A549 (cell line): ENCODE measurements at regions not wholly inside any gene's neighbourhood (a gene's known extent, or its start where the extent isn't known, plus 50 kb on each side); places are given as distances from the start of the nearest gene placed in this dataset.

Experiments used
- ATAC-seq, 2 experiments: fragments of 200-7000 bp in 1 of 2; fragments of >200 bp in 1 of 2; cut with Nextera tagmentation in 1 of 2; cut with Tn5 transposase in 1 of 2; 3 replicates each; pipeline versions ENCODE4 v1.8.0 to v1.9.1; 2018 to 2020; ENCODE audit warnings: mild to moderate bottlenecking in 1 of 2, moderate library complexity in 1 of 2
- CTCF ChIA-PET: fragments of 300-600 bp; sonication (Branson Sonifier 250); formaldehyde crosslinking; extraction: SDS; loops from one replicate; lab custom pipeline; 2021; ENCODE audit warnings: antibody characterized with exemption, inconsistent platforms; lab: Yijun Ruan, JAX
- POLR2A ChIA-PET: fragments of 350-600 bp; formaldehyde crosslinking; extraction: SDS; loops from one replicate; lab custom pipeline; 2021; ENCODE audit warnings: antibody characterized with exemption, inconsistent platforms; lab: Yijun Ruan, JAX
- DNase-seq, 2 experiments: peaks; one replicate each; pipeline versions ENCODE4 v3.0.0 to v3.0.0-alpha.2; 2011 to 2016; ENCODE audit warnings: low read depth in 1 of 2, low spot score in 1 of 2
- FAIRE-seq: peaks from 2 replicates; lab custom pipeline; 2011; peaks lifted over from hg19 to GRCh38; lab: Jason Lieb, UNC
- H3K27ac ChIP-seq, 2 experiments: fragments of >200 bp; sonication (Bioruptor Twin); formaldehyde crosslinking; 3 replicates each; pipeline ENCODE4 v1.5.1; 2016 to 2017
- H3K4me1 ChIP-seq: fragments of >200 bp; sonication (Bioruptor Twin); formaldehyde crosslinking; 3 replicates; pipeline ENCODE4 v1.6.1; 2016
- H3K4me2 ChIP-seq: fragments of >200 bp; sonication (Bioruptor Twin); formaldehyde crosslinking; 3 replicates; pipeline ENCODE4 v1.6.1; 2016
- H3K4me3 ChIP-seq: fragments of >200 bp; sonication (Bioruptor Twin); formaldehyde crosslinking; 3 replicates; pipeline ENCODE4 v1.5.1; 2016
- H3K9me3 ChIP-seq: fragments of >200 bp; sonication (Bioruptor Twin); formaldehyde crosslinking; 3 replicates; pipeline ENCODE4 v1.6.1; 2016
- CBX2 ChIP-seq: fragments of 200-600 bp; sonication (generic); IDR thresholded peaks from 2 replicates; pipeline ENCODE4 v1.6.1; 2016; ENCODE audit warnings: low read depth, mild to moderate bottlenecking, borderline replicate concordance
- CBX8 ChIP-seq: fragments of 200-600 bp; sonication (generic); IDR thresholded peaks from 2 replicates; pipeline ENCODE4 v1.6.1; 2016
- FOSB ChIP-seq: fragments of 250-450 bp; sonication (Bioruptor Pico); IDR thresholded peaks from 2 replicates; pipeline ENCODE4 v1.5.0; 2020; ENCODE audit warnings: mild to moderate bottlenecking, moderate library complexity
- FOXS1 ChIP-seq: fragments of 250-450 bp; sonication (Bioruptor Pico); IDR thresholded peaks from 2 replicates; pipeline ENCODE4 v1.5.0; 2020; ENCODE audit warnings: mild to moderate bottlenecking, moderate library complexity
- HDAC2 ChIP-seq: fragments of 200-600 bp; sonication (generic); IDR thresholded peaks from 2 replicates; pipeline ENCODE4 v1.6.1; 2016
- HEYL ChIP-seq: fragments of 250-450 bp; sonication (Bioruptor Pico); IDR thresholded peaks from 2 replicates; pipeline ENCODE4 v1.8.0; 2021; ENCODE audit warnings: mild to moderate bottlenecking, moderate library complexity
- HOXA7 ChIP-seq: fragments of 250-450 bp; sonication (Bioruptor Pico); IDR thresholded peaks from 2 replicates; pipeline ENCODE4 v1.5.0; 2020; ENCODE audit warnings: mild to moderate bottlenecking, moderate library complexity
- HOXB13 ChIP-seq: fragments of 250-450 bp; sonication (Bioruptor Pico); IDR thresholded peaks from 2 replicates; pipeline ENCODE4 v1.5.0; 2020; ENCODE audit warnings: low read depth, mild to moderate bottlenecking, moderate library complexity
- HOXB5 ChIP-seq: fragments of 250-450 bp; sonication (Bioruptor Pico); IDR thresholded peaks from 2 replicates; pipeline ENCODE4 v1.5.0; 2020; ENCODE audit warnings: mild to moderate bottlenecking, moderate library complexity
- JUN ChIP-seq, 2 experiments: fragments of >200 bp; sonication (Bioruptor Twin); formaldehyde crosslinking; IDR thresholded peaks; 2 replicates in 1 of 2; 3 replicates in 1 of 2; pipeline ENCODE4 v1.6.1; 2016 to 2017
- JUNB ChIP-seq: fragments of >200 bp; sonication (Bioruptor Twin); formaldehyde crosslinking; IDR thresholded peaks from 2 replicates; pipeline ENCODE4 v1.6.1; 2016
- KDM1A ChIP-seq: fragments of 200-600 bp; sonication (generic); IDR thresholded peaks from 2 replicates; pipeline ENCODE4 v1.6.1; 2016; ENCODE audit warnings: low read depth, mild to moderate bottlenecking
- MAFK ChIP-seq: fragments of 450-650 bp; IDR thresholded peaks from 2 replicates; pipeline ENCODE4 v1.6.1; 2014; ENCODE audit not compliant: partially characterized antibody
- MYC ChIP-seq: IDR thresholded peaks from 2 replicates; pipeline ENCODE4 v1.6.1; 2012; ENCODE audit warnings: mild to moderate bottlenecking, inconsistent platforms, low read length, improper control_type of control experiment, borderline replicate concordance
- NFE2L2 ChIP-seq: fragments of 150-350 bp; conservative IDR thresholded peaks from 2 replicates; pipeline ENCODE4 v1.6.1; 2014; ENCODE audit warnings: low read length
- POLR2AphosphoS2 ChIP-seq: conservative IDR thresholded peaks from 2 replicates; pipeline ENCODE4 v1.6.1; 2012; ENCODE audit warnings: low read length, improper control_type of control experiment, inconsistent platforms
- RCOR1 ChIP-seq: fragments of 150-350 bp; IDR thresholded peaks from 2 replicates; pipeline ENCODE4 v1.6.1; 2014; ENCODE audit warnings: antibody characterized with exemption, low read length, low read depth
- RFX5 ChIP-seq: fragments of 450-650 bp; IDR thresholded peaks from 2 replicates; pipeline ENCODE4 v1.7.1; 2014; ENCODE audit warnings: antibody characterized with exemption, mild to moderate bottlenecking, moderate library complexity
- RNF2 ChIP-seq: fragments of 200-600 bp; sonication (generic); IDR thresholded peaks from 2 replicates; pipeline ENCODE4 v1.6.1; 2016; ENCODE audit warnings: low read depth, mild to moderate bottlenecking, antibody characterized with exemption, moderate library complexity, borderline replicate concordance
- SREBF2 ChIP-seq: fragments of 450-650 bp; IDR thresholded peaks from 2 replicates; pipeline ENCODE4 v1.6.1; 2014; ENCODE audit warnings: mild to moderate bottlenecking, moderate library complexity
- TP53 ChIP-seq: fragments of 250-450 bp; sonication (Bioruptor Pico); IDR thresholded peaks from 2 replicates; pipeline ENCODE4 v1.5.0; 2021; ENCODE audit warnings: mild to moderate bottlenecking, moderate library complexity
- WGBS: methylation state at CpG from one replicate; pipeline ENCODE4 v1.1.6; 2017; ENCODE audit errors: missing lambda C conversion rate; 5-methylcytosine and 5-hydroxymethylcytosine counted together
- TF ChIP-seq, protein P1 (sequence below): fragments of >200 bp; sonication (Bioruptor Twin); formaldehyde crosslinking; IDR thresholded peaks from 2 replicates; pipeline ENCODE4 v1.6.1; 2016
- TF ChIP-seq, protein P2 (sequence below): fragments of 450-650 bp; IDR thresholded peaks from 2 replicates; pipeline ENCODE4 v1.6.1; 2014; ENCODE audit warnings: antibody characterized with exemption
- TF ChIP-seq, protein P3 (sequence below): fragments of 250-450 bp; sonication (Bioruptor Pico); IDR thresholded peaks from 2 replicates; pipeline ENCODE4 v1.5.0; 2020; ENCODE audit warnings: low read depth, mild to moderate bottlenecking, moderate library complexity
- TF ChIP-seq, protein P4 (sequence below): IDR thresholded peaks from 2 replicates; pipeline ENCODE4 v1.6.1; 2012
- TF ChIP-seq, protein P5 (sequence below): fragments of >200 bp; sonication (Bioruptor Twin); formaldehyde crosslinking; IDR thresholded peaks from 3 replicates; pipeline ENCODE4 v1.5.1; 2016
- TF ChIP-seq, protein P6 (sequence below): fragments of 250-450 bp; sonication (Bioruptor Pico); IDR thresholded peaks from 2 replicates; pipeline ENCODE4 v1.5.0; 2021; ENCODE audit warnings: mild to moderate bottlenecking, moderate library complexity, borderline replicate concordance

DNA sequence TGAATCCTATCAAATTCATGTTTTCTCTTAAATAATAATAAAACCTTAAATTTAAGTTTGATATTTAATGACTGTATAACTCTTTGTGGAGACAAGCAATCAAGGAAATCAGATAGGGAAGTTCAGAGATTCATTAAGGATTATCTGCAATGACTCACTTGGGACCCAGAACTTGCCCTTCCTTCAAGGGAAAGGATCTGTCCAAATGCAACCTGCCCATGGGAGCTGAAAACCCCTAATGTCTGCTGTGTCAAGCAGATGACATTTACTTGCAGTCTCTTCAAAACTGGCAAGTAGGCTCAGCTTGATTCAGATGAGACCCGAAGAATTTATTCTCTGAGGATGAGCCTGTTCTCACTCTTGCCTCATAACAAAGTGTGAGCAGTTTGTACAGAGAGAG lies 1577.6 kb downstream of the EFNA5 start:
- FAIRE-seq (no peak), DNase-seq (no peak), ATAC-seq (no peak)
- CTCF ChIA-PET, result interaction anchor here (0.7 kb wide), 1 partner anchor 33 kb away, joined by 3 read pairs; no protein-coding TSS in a partner anchor
- Histone ChIP-seq H3K27ac (no peak overlapping the region), H3K4me3 (no peak overlapping the region), H3K4me2 (no peak overlapping the region), H3K4me1 (no peaks in the 10 kb centered on the region), H3K9me3 (no peaks in the 10 kb centered on the region)
- POLR2A ChIA-PET, result no interaction called here
- 56% methylated on average over 1 of the region's 1 CpG for WGBS
- TF ChIP-seq HOXA7, result no peak
- no peak for TF ChIP-seq JUN (IDR thresholded peaks at IDR 0.05)
- TF ChIP-seq, protein P1, sequence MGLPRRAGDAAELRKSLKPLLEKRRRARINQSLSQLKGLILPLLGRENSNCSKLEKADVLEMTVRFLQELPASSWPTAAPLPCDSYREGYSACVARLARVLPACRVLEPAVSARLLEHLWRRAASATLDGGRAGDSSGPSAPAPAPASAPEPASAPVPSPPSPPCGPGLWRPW, result no peak
- TF ChIP-seq, protein P2, sequence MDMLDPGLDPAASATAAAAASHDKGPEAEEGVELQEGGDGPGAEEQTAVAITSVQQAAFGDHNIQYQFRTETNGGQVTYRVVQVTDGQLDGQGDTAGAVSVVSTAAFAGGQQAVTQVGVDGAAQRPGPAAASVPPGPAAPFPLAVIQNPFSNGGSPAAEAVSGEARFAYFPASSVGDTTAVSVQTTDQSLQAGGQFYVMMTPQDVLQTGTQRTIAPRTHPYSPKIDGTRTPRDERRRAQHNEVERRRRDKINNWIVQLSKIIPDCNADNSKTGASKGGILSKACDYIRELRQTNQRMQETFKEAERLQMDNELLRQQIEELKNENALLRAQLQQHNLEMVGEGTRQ, result no peak
- TF ChIP-seq FOXS1, result no peak
- no peak for TF ChIP-seq MAFK
- no peak for TF ChIP-seq MYC
- TF ChIP-seq HOXB5, result no peak
- no peak for TF ChIP-seq FOSB (CRISPR knock-in tag)
- TF ChIP-seq CBX2, result no peak

DNA sequence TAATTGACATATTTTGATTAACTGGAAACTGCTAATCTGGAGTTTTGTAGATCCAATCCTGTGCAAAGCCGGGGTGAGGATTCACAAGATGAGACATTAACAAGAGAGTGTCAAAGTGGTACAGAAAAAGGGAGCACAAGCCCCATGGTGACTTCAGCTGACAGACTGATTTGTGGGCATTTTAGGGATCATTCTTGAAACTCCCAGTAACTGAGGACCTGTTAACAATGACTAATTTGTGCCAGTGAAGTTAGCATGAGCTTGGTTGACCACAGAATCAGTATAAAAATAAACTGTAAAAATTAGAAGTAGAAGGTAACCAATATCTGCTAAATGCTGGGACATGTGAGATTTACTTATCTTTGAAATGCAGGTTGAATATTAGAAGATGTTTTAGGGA lies 1578.3 kb downstream of the EFNA5 start:
- H3K9me3 ChIP-seq, result no peaks in the 10 kb centered on the region
- no peaks in the 10 kb centered on the region for H3K4me1 ChIP-seq
- CTCF ChIA-PET, result interaction anchor here (0.6 kb wide), 1 partner anchor 159 kb away, joined by 5 read pairs; no protein-coding TSS in a partner anchor
- no peak overlapping the region for H3K4me3 ChIP-seq
- ATAC-seq (no peak), DNase-seq (no peak), FAIRE-seq (no peak)
- TF ChIP-seq SREBF2 (no peak), MYC (no peak), TP53 (no peak), RCOR1 (no peak)
- TF ChIP-seq, protein P3, sequence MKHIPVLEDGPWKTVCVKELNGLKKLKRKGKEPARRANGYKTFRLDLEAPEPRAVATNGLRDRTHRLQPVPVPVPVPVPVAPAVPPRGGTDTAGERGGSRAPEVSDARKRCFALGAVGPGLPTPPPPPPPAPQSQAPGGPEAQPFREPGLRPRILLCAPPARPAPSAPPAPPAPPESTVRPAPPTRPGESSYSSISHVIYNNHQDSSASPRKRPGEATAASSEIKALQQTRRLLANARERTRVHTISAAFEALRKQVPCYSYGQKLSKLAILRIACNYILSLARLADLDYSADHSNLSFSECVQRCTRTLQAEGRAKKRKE (CRISPR knock-in tag), result no peak
- TF ChIP-seq, all 56 proteins: peak for 0
- POLR2A ChIA-PET, result no interaction called here
- Histone ChIP-seq H3K27ac (no peak overlapping the region), H3K4me2 (no peak overlapping the region)
- 43% methylated on average over 1 of the region's 1 CpG for WGBS

DNA sequence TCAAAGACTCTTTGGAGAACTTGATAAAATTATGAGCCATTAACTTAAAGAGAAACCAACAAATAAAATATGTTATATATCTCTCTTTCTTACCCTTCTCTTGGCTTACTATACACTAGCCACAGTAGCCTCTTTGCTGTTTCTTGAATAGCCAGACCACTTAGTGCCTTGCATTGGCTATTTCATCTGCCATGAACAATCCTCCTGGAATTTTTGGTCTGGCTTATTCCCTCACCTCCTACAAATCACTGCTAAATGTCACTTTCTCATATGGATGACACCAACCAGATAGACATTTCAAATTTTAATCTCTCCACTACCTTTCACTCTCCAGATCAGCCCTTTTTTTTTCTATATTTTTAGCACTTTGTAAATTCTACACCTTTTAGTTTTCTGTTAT lies 1581.7 kb downstream of the EFNA5 start:
- ChIA-PET CTCF (no interaction called here), POLR2A (no interaction called here)
- no peak overlapping the region for H3K4me3 ChIP-seq
- ATAC-seq (no peak), FAIRE-seq (no peak), DNase-seq (no peak)
- H3K4me2 ChIP-seq, result no peak overlapping the region
- no peak for TF ChIP-seq MAFK
- H3K4me1 ChIP-seq, result no peaks in the 10 kb centered on the region
- H3K9me3 ChIP-seq, result no peaks in the 10 kb centered on the region
- no peak overlapping the region for H3K27ac ChIP-seq

DNA sequence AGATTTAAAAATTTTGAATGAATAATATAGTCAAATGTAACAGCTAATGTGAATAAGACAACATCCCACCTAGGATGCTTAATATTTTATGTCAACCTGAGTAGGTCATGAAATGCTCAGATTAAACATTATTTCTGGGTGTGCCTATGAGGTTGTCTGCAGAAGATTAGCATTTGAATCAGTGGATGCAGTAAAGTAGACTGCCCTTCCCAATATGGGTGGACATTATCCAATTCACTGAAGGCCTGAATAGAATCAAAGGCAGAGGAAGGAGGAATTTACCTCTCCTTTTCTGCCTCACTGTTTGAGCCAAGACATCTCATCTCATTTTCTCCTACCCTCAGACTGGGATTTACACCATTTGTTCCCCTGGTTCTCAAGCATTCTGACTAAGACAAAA lies 1582.3 kb downstream of the EFNA5 start:
- DNase-seq, result no peak
- FAIRE-seq, result no peak
- Histone ChIP-seq H3K4me2 (no peak overlapping the region), H3K4me3 (no peak overlapping the region), H3K4me1 (no peaks in the 10 kb centered on the region), H3K9me3 (no peaks in the 10 kb centered on the region), H3K27ac (no peak overlapping the region)
- ChIA-PET POLR2A (no interaction called here), CTCF (no interaction called here)
- no peak for ATAC-seq
- no peak for TF ChIP-seq RNF2
- TF ChIP-seq, protein P4, sequence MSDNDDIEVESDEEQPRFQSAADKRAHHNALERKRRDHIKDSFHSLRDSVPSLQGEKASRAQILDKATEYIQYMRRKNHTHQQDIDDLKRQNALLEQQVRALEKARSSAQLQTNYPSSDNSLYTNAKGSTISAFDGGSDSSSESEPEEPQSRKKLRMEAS, result no peak
- no peak for TF ChIP-seq JUNB
- TF ChIP-seq FOXS1, result no peak
- no peak for TF ChIP-seq CBX8
- TF ChIP-seq RFX5, result no peak
- no peak for TF ChIP-seq NFE2L2
- TF ChIP-seq, protein P5, sequence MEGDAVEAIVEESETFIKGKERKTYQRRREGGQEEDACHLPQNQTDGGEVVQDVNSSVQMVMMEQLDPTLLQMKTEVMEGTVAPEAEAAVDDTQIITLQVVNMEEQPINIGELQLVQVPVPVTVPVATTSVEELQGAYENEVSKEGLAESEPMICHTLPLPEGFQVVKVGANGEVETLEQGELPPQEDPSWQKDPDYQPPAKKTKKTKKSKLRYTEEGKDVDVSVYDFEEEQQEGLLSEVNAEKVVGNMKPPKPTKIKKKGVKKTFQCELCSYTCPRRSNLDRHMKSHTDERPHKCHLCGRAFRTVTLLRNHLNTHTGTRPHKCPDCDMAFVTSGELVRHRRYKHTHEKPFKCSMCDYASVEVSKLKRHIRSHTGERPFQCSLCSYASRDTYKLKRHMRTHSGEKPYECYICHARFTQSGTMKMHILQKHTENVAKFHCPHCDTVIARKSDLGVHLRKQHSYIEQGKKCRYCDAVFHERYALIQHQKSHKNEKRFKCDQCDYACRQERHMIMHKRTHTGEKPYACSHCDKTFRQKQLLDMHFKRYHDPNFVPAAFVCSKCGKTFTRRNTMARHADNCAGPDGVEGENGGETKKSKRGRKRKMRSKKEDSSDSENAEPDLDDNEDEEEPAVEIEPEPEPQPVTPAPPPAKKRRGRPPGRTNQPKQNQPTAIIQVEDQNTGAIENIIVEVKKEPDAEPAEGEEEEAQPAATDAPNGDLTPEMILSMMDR, result no peak
- TF ChIP-seq, protein P6, sequence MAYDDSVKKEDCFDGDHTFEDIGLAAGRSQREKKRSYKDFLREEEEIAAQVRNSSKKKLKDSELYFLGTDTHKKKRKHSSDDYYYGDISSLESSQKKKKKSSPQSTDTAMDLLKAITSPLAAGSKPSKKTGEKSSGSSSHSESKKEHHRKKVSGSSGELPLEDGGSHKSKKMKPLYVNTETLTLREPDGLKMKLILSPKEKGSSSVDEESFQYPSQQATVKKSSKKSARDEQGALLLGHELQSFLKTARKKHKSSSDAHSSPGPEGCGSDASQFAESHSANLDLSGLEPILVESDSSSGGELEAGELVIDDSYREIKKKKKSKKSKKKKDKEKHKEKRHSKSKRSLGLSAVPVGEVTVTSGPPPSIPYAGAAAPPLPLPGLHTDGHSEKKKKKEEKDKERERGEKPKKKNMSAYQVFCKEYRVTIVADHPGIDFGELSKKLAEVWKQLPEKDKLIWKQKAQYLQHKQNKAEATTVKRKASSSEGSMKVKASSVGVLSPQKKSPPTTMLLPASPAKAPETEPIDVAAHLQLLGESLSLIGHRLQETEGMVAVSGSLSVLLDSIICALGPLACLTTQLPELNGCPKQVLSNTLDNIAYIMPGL, result no peak
- TF ChIP-seq MAFK, result no peak
- no peak for TF ChIP-seq HEYL (CRISPR knock-in tag)
- no peak for TF ChIP-seq HDAC2
- TF ChIP-seq, protein P2, result no peak
- TF ChIP-seq POLR2AphosphoS2, result no peak
- TF ChIP-seq HOXB13 (CRISPR knock-in tag), result no peak
- TF ChIP-seq KDM1A, result no peak
- TF ChIP-seq CBX2, result no peak
